NCI-H748 (cell line): ENCODE measurements at regions not wholly inside any gene's neighbourhood (a gene's known extent, or its start where the extent isn't known, plus 50 kb on each side); places are given as distances from the start of the nearest gene placed in this dataset.
"Not testable (repeated sequence)": the region's sequence is repeated elsewhere in the genome, so short reads cannot be mapped to it uniquely, and the experiment has no call there.

ENCODE experiments used
- DNase-seq: peaks from one replicate; lab custom pipeline; 2025; ENCODE audit not compliant: unreplicated experiment; lab: John Stamatoyannopoulos, UW

- no peak for DNase-seq
These were observed 57.3 kb upstream of the ADGRA3 start for GRCh38 chr4:22573198-22573597.

GRCh38 chr4:22573641-22574040 lies 57.8 kb upstream of the ADGRA3 start:
- DNase-seq, result no peak

GRCh38 chr4:22574424-22574823 lies 58.6 kb upstream of the ADGRA3 start:
- no peak for DNase-seq

- DNase-seq, result no peak
These were observed 59.0 kb upstream of the ADGRA3 start for GRCh38 chr4:22574880-22575279.

- no peak for DNase-seq
These were observed 71.4 kb upstream of the ADGRA3 start for GRCh38 chr4:22587253-22587652.

GRCh38 chr4:22593933-22594332 lies 78.1 kb upstream of the ADGRA3 start:
- no peak for DNase-seq

GRCh38 chr4:22595684-22596083 lies 79.8 kb upstream of the ADGRA3 start:
- no peak for DNase-seq

- no peak for DNase-seq
These were observed 80.5 kb upstream of the ADGRA3 start for GRCh38 chr4:22596409-22596808.

GRCh38 chr4:22597471-22597870 lies 81.6 kb upstream of the ADGRA3 start:
- no peak for DNase-seq

GRCh38 chr4:22598113-22599047 lies 82.5 kb upstream of the ADGRA3 start:
- not testable (repeated sequence) for DNase-seq

GRCh38 chr4:22599228-22599928 lies 83.5 kb upstream of the ADGRA3 start:
- DNase-seq, result not testable (repeated sequence)

GRCh38 chr4:22599929-22600432 lies 84.1 kb upstream of the ADGRA3 start:
- not testable (repeated sequence) for DNase-seq

- DNase-seq, result not testable (repeated sequence)
These were observed 85.8 kb upstream of the ADGRA3 start for GRCh38 chr4:22601638-22602037.

GRCh38 chr4:22607382-22607781 lies 85.4 kb upstream of the GBA3 start:
- peak; percentile 25 for DNase-seq

GRCh38 chr4:22609951-22610525 lies 82.7 kb upstream of the GBA3 start:
- DNase-seq, result not testable (repeated sequence)

GRCh38 chr4:22614114-22614513 lies 78.6 kb upstream of the GBA3 start:
- no peak for DNase-seq

GRCh38 chr4:22616516-22616915 lies 76.2 kb upstream of the GBA3 start:
- no peak for DNase-seq

GRCh38 chr4:22620144-22620543 lies 72.6 kb upstream of the GBA3 start:
- not testable (repeated sequence) for DNase-seq

GRCh38 chr4:22621970-22622369 lies 70.8 kb upstream of the GBA3 start:
- DNase-seq, result not testable (repeated sequence)

- not testable (repeated sequence) for DNase-seq
These were observed 68.7 kb upstream of the GBA3 start for GRCh38 chr4:22624002-22624401.

GRCh38 chr4:22625311-22625710 lies 67.4 kb upstream of the GBA3 start:
- DNase-seq, result no peak
